K562 (cell line): ENCODE measurements at regions not wholly inside any gene's neighbourhood (a gene's known extent, or its start where the extent isn't known, plus 50 kb on each side); places are given as distances from the start of the nearest gene placed in this dataset.

ENCODE experiments used
- BDP1 ChIP-seq: IDR thresholded peaks from 3 replicates; pipeline ENCODE4 v1.6.1; 2011; ENCODE audit not compliant: insufficient read length, insufficient read depth
- CTCF ChIP-seq, 3 experiments: IDR thresholded peaks in 2 of 3; conservative IDR thresholded peaks in 1 of 3; 2 replicates each; pipeline ENCODE4 v1.5.1; 2011 to 2012; ENCODE audit warnings: low read length in 3 of 3, mild to moderate bottlenecking in 3 of 3, control low read depth in 2 of 3, improper control_type of control experiment in 1 of 3, inconsistent platforms in 1 of 3, low read depth in 1 of 3, mixed read lengths in 1 of 3, moderate library complexity in 1 of 3; ENCODE audit not compliant: insufficient read depth in 2 of 3
- JUND ChIP-seq, 2 experiments: IDR thresholded peaks; 2 replicates in 1 of 2; 3 replicates in 1 of 2; pipeline ENCODE4 v1.6.1; 2011; ENCODE audit warnings: borderline replicate concordance in 2 of 2, low read depth in 2 of 2, low read length in 2 of 2, improper control_type of control experiment in 1 of 2, missing biosample characterization in 1 of 2, missing genetic modification characterization in 1 of 2, missing genetic modification reagents in 1 of 2
- MAZ ChIP-seq, 2 experiments: fragments of 450-650 bp in 1 of 2; sonication (generic) in 1 of 2; formaldehyde crosslinking; IDR thresholded peaks in 1 of 2; conservative IDR thresholded peaks in 1 of 2; 2 replicates each; pipeline versions ENCODE4 v1.4.0 to v1.5.0; 2020; ENCODE audit warnings: mild to moderate bottlenecking in 1 of 2, missing genetic modification reagents in 1 of 2
- USF2 ChIP-seq: sonication (generic); formaldehyde crosslinking; IDR thresholded peaks from 2 replicates; pipeline ENCODE4 v1.5.0; 2020; ENCODE audit warnings: missing genetic modification reagents
- TF ChIP-seq, protein P1 (sequence below): fragments of 250-450 bp; sonication (Bioruptor Pico); IDR thresholded peaks from 2 replicates; pipeline ENCODE4 v1.4.0; 2020; ENCODE audit warnings: mild to moderate bottlenecking
- TF ChIP-seq, protein P2 (sequence below): fragments of 450-650 bp; formaldehyde crosslinking; IDR thresholded peaks from 2 replicates; pipeline ENCODE4 v1.4.0; 2020; ENCODE audit warnings: mild to moderate bottlenecking, mixed read lengths
- TF ChIP-seq, protein P3 (sequence below): sonication (generic); formaldehyde crosslinking; IDR thresholded peaks from 2 replicates; pipeline ENCODE4 v1.8.0; 2023; ENCODE audit warnings: mild to moderate bottlenecking, missing genetic modification reagents
- TF ChIP-seq, protein P4 (sequence below): sonication (generic); formaldehyde crosslinking; IDR thresholded peaks from 2 replicates; pipeline ENCODE4 v1.8.1; 2022; ENCODE audit warnings: missing genetic modification reagents

- TF ChIP-seq, protein P1, sequence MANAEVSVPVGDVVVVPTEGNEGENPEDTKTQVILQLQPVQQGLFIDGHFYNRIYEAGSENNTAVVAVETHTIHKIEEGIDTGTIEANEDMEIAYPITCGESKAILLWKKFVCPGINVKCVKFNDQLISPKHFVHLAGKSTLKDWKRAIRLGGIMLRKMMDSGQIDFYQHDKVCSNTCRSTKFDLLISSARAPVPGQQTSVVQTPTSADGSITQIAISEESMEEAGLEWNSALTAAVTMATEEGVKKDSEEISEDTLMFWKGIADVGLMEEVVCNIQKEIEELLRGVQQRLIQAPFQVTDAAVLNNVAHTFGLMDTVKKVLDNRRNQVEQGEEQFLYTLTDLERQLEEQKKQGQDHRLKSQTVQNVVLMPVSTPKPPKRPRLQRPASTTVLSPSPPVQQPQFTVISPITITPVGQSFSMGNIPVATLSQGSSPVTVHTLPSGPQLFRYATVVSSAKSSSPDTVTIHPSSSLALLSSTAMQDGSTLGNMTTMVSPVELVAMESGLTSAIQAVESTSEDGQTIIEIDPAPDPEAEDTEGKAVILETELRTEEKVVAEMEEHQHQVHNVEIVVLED = no peak
- TF ChIP-seq MAZ (CRISPR knock-in tag; conservative IDR thresholded peaks at IDR 0.05 in 1 of 2, IDR thresholded peaks at IDR 0.05 in 1 of 2) (no peak), CTCF (IDR thresholded peaks at IDR 0.05 in 2 of 3, conservative IDR thresholded peaks at IDR 0.05 in 1 of 3; ENCODE audit: insufficient read depth in 2 of 3, low read depth in 1 of 3, low read length in 3 of 3) (no peak), USF2 (CRISPR knock-in tag) (no peak), BDP1 (no peak), JUND (IDR thresholded peaks at IDR 0.05; ENCODE audit: borderline replicate concordance, low read depth, low read length) (no peak), JUND (tag; IDR thresholded peaks at IDR 0.05; ENCODE audit: borderline replicate concordance, low read depth, low read length) (no peak)
- TF ChIP-seq, protein P2, sequence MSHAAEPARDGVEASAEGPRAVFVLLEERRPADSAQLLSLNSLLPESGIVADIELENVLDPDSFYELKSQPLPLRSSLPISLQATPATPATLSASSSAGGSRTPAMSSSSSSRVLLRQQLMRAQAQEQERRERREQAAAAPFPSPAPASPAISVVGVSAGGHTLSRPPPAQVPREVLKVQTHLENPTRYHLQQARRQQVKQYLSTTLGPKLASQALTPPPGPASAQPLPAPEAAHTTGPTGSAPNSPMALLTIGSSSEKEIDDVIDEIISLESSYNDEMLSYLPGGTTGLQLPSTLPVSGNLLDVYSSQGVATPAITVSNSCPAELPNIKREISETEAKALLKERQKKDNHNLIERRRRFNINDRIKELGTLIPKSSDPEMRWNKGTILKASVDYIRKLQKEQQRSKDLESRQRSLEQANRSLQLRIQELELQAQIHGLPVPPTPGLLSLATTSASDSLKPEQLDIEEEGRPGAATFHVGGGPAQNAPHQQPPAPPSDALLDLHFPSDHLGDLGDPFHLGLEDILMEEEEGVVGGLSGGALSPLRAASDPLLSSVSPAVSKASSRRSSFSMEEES = no peak
- TF ChIP-seq, protein P3, sequence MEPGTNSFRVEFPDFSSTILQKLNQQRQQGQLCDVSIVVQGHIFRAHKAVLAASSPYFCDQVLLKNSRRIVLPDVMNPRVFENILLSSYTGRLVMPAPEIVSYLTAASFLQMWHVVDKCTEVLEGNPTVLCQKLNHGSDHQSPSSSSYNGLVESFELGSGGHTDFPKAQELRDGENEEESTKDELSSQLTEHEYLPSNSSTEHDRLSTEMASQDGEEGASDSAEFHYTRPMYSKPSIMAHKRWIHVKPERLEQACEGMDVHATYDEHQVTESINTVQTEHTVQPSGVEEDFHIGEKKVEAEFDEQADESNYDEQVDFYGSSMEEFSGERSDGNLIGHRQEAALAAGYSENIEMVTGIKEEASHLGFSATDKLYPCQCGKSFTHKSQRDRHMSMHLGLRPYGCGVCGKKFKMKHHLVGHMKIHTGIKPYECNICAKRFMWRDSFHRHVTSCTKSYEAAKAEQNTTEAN = no peak
- TF ChIP-seq, protein P4, sequence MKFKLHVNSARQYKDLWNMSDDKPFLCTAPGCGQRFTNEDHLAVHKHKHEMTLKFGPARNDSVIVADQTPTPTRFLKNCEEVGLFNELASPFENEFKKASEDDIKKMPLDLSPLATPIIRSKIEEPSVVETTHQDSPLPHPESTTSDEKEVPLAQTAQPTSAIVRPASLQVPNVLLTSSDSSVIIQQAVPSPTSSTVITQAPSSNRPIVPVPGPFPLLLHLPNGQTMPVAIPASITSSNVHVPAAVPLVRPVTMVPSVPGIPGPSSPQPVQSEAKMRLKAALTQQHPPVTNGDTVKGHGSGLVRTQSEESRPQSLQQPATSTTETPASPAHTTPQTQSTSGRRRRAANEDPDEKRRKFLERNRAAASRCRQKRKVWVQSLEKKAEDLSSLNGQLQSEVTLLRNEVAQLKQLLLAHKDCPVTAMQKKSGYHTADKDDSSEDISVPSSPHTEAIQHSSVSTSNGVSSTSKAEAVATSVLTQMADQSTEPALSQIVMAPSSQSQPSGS (CRISPR knock-in tag) = no peak
Observed at GRCh38 chr6:21438986-21439352, 154.6 kb upstream of the SOX4 start.
